GM12892 (cell line): ENCODE measurements at regions not wholly inside any gene's neighbourhood (a gene's known extent, or its start where the extent isn't known, plus 50 kb on each side); places are given as distances from the start of the nearest gene placed in this dataset.

Experiments used
- POLR2A ChIP-seq: IDR thresholded peaks from 2 replicates; pipeline ENCODE4 v1.6.1; 2011; ENCODE audit warnings: low read depth, low read length, control low read depth
- POLR2AphosphoS5 ChIP-seq: IDR thresholded peaks from 2 replicates; pipeline ENCODE4 v1.6.1; 2011; ENCODE audit warnings: low read depth, low read length, control low read depth
- TAF1 ChIP-seq: IDR thresholded peaks from 2 replicates; pipeline ENCODE4 v1.6.1; 2011; ENCODE audit warnings: low read depth, mild to moderate bottlenecking, control low read depth, low read length, borderline replicate concordance

- TF ChIP-seq POLR2AphosphoS5 (no peak), POLR2A (no peak), TAF1 (no peak)
Measured at GRCh38 chr11:134661660-134662059, 249.6 kb upstream of the B3GAT1 start.
